ENCODE measurements at regions not wholly inside any gene's neighbourhood (a gene's known extent, or its start where the extent isn't known, plus 50 kb on each side); places are given as distances from the start of the nearest gene placed in this dataset.

GRCh38 chr9:118976160-118976559 lies 393.1 kb downstream of the BRINP1 start:
- Histone ChIP-seq H3K27ac (ENCODE audit: low read depth, low read length) (no peak overlapping the region), H3K4me3 (ENCODE audit: low read length) (no peak overlapping the region), H3K9me3 (ENCODE audit: control insufficient read depth in 2 of 3, low read length in 3 of 3) (no peaks in the 10 kb centered on the region), H3K27me3 (ENCODE audit: control insufficient read depth in 2 of 2, insufficient read depth in 2 of 2, low read length in 2 of 2) (no peaks in the 10 kb centered on the region), H3K4me1 (ENCODE audit: control insufficient read depth in 2 of 2, insufficient read depth in 2 of 2, low read length in 2 of 2) (no peaks in the 10 kb centered on the region), H3K36me3 (ENCODE audit: control insufficient read depth in 2 of 3, insufficient read depth in 3 of 3, low read length in 3 of 3) (no peaks in the 10 kb centered on the region)
- ChIA-PET CTCF (no interaction called here), POLR2A (no interaction called here)
- H3K27me3 Mint-ChIP-seq, result no peaks in the 10 kb centered on the region
- intact Hi-C loops (cut with micrococcal nuclease), result no loop called here
- no peak overlapping the region for H3K27ac Mint-ChIP-seq
- no peak for DNase-seq
- no peak overlapping the region for H3K4me3 Mint-ChIP-seq
- no peak for ATAC-seq
- H3K36me3 Mint-ChIP-seq, result no peaks in the 10 kb centered on the region
- H3K9me3 Mint-ChIP-seq, result peaks cover 0 to 10% (median 0%) of the 10 kb centered on the region in 11 donors
- no peaks in the 10 kb centered on the region for H3K4me1 Mint-ChIP-seq

DNA sequence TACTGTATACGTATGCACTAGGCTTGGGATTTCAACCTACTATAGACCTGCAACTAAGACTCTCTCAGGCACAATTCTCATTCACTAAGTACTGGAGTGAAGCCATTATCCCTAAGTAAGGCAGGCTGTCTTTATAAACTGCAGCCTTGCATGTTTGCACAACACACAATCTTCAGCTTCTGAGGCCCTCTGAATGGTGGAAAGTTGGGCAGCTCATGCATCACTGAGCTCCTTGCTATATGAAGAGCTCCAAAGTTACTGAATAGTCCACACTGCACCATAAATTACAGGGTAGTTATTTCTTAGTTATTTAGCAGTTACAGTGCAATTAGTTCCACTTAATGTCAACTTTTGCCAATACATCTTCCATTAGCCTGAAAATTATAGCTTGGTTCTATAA lies 384.6 kb downstream of the BRINP1 start:
- Mint-ChIP-seq H3K9me3 (peaks cover 0 to 5% (median 0%) of the 10 kb centered on the region in 11 donors), H3K27me3 (no peaks in the 10 kb centered on the region), H3K36me3 (no peaks in the 10 kb centered on the region), H3K4me1 (peaks cover 0 to 2% (median 0%) of the 10 kb centered on the region in 7 donors), H3K4me3 (no peak overlapping the region), H3K27ac (no peak overlapping the region)
- DNase-seq, result no peak
- Histone ChIP-seq H3K27ac (ENCODE audit: low read depth, low read length) (no peak overlapping the region), H3K27me3 (ENCODE audit: control insufficient read depth in 2 of 2, insufficient read depth in 2 of 2, low read length in 2 of 2) (no peaks in the 10 kb centered on the region), H3K36me3 (ENCODE audit: control insufficient read depth in 2 of 3, insufficient read depth in 3 of 3, low read length in 3 of 3) (no peaks in the 10 kb centered on the region), H3K4me1 (ENCODE audit: control insufficient read depth in 2 of 2, insufficient read depth in 2 of 2, low read length in 2 of 2) (no peaks in the 10 kb centered on the region), H3K9me3 (ENCODE audit: control insufficient read depth in 2 of 3, low read length in 3 of 3) (no peaks in the 10 kb centered on the region), H3K4me3 (ENCODE audit: low read length) (no peak overlapping the region)
- POLR2A ChIA-PET, result no interaction called here
- no peak for ATAC-seq
- intact Hi-C loops (cut with micrococcal nuclease), result no loop called here
- CTCF ChIA-PET, result no interaction called here

DNA sequence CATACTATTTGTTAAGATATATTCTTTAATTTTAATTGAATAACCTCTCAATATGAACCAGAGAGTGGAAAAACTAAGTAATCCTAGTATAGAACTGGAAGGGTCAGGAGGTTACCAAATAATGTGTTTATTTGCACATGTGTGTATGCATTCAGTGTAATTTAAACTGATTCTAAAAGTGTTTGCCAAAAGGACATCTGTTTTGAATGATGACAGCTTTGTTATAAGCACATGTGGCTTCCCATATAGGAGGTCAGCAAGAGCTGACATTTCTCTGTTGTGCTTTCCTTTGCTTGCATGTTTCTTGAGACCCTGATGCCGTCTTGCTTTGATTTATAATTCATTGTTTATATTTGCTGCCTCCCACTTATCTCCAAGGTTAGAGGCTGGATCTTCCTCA lies 383.4 kb downstream of the BRINP1 start:
- Histone ChIP-seq H3K27ac (ENCODE audit: low read depth, low read length) (no peak overlapping the region), H3K4me3 (ENCODE audit: low read length) (no peak overlapping the region), H3K9me3 (ENCODE audit: control insufficient read depth in 2 of 3, low read length in 3 of 3) (no peaks in the 10 kb centered on the region), H3K4me1 (ENCODE audit: control insufficient read depth in 2 of 2, insufficient read depth in 2 of 2, low read length in 2 of 2) (no peaks in the 10 kb centered on the region), H3K36me3 (ENCODE audit: control insufficient read depth in 2 of 3, insufficient read depth in 3 of 3, low read length in 3 of 3) (no peaks in the 10 kb centered on the region), H3K27me3 (ENCODE audit: control insufficient read depth in 2 of 2, insufficient read depth in 2 of 2, low read length in 2 of 2) (no peaks in the 10 kb centered on the region)
- ChIA-PET POLR2A (no interaction called here), CTCF (no interaction called here)
- H3K4me3 Mint-ChIP-seq, result no peak overlapping the region
- DNase-seq, result no peak
- H3K9me3 Mint-ChIP-seq, result peaks cover 0 to 10% (median 3%) of the 10 kb centered on the region in 11 donors
- intact Hi-C loops (cut with micrococcal nuclease), result no loop called here
- no peak for ATAC-seq
- H3K4me1 Mint-ChIP-seq, result peaks cover 0 to 2% (median 0%) of the 10 kb centered on the region in 7 donors
- peaks cover 0 to 4% (median 0%) of the 10 kb centered on the region in 5 donors for H3K27me3 Mint-ChIP-seq
- no peak overlapping the region for H3K27ac Mint-ChIP-seq
- H3K36me3 Mint-ChIP-seq, result no peaks in the 10 kb centered on the region

- ChIA-PET POLR2A (no interaction called here), CTCF (no interaction called here)
- Mint-ChIP-seq H3K9me3 (peaks cover 0 to 12% (median 3%) of the 10 kb centered on the region in 11 donors), H3K27me3 (peaks cover 0 to 4% (median 0%) of the 10 kb centered on the region in 5 donors), H3K4me3 (no peak overlapping the region), H3K4me1 (no peaks in the 10 kb centered on the region), H3K36me3 (no peaks in the 10 kb centered on the region), H3K27ac (no peak overlapping the region)
- Histone ChIP-seq H3K4me1 (ENCODE audit: control insufficient read depth in 2 of 2, insufficient read depth in 2 of 2, low read length in 2 of 2) (no peaks in the 10 kb centered on the region), H3K36me3 (ENCODE audit: control insufficient read depth in 2 of 3, insufficient read depth in 3 of 3, low read length in 3 of 3) (no peaks in the 10 kb centered on the region), H3K27ac (ENCODE audit: low read depth, low read length) (no peak overlapping the region), H3K27me3 (ENCODE audit: control insufficient read depth in 2 of 2, insufficient read depth in 2 of 2, low read length in 2 of 2) (no peaks in the 10 kb centered on the region), H3K9me3 (ENCODE audit: control insufficient read depth in 2 of 3, low read length in 3 of 3) (no peaks in the 10 kb centered on the region), H3K4me3 (ENCODE audit: low read length) (no peak overlapping the region)
- ATAC-seq, result no peak
- DNase-seq, result no peak
- intact Hi-C loops (cut with micrococcal nuclease), result no loop called here
These were observed 382.1 kb downstream of the BRINP1 start for GRCh38 chr9:118987167-118987566.

DNA sequence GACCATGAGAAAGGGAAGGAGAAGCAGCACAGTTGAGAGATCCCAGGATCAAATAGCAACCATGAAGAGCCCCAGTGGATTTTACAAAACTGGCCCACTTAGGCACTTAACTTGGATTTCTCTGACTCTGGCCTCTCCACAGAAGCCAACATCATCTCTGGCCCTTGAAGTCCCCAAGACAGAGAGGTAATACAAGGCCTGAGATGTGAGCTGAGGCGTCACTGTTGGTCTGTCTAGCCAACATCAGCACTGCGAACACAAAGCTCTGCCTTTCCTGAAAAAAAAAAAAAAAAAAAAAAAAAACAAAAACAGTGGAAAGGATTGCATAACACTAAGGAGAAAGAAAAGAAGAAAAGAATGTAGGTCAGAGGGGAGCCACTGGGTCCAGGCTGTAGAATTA lies 378.3 kb downstream of the BRINP1 start:
- no peaks in the 10 kb centered on the region for H3K4me1 Mint-ChIP-seq
- no peak overlapping the region for H3K27ac Mint-ChIP-seq
- peaks cover 0 to 4% (median 0%) of the 10 kb centered on the region in 5 donors for H3K27me3 Mint-ChIP-seq
- H3K9me3 Mint-ChIP-seq, result peaks cover 0 to 9% (median 3%) of the 10 kb centered on the region in 11 donors
- Histone ChIP-seq H3K27ac (ENCODE audit: low read depth, low read length) (no peak overlapping the region), H3K4me1 (ENCODE audit: control insufficient read depth in 2 of 2, insufficient read depth in 2 of 2, low read length in 2 of 2) (no peaks in the 10 kb centered on the region), H3K36me3 (ENCODE audit: control insufficient read depth in 2 of 3, insufficient read depth in 3 of 3, low read length in 3 of 3) (no peaks in the 10 kb centered on the region), H3K27me3 (ENCODE audit: control insufficient read depth in 2 of 2, insufficient read depth in 2 of 2, low read length in 2 of 2) (no peaks in the 10 kb centered on the region), H3K9me3 (ENCODE audit: control insufficient read depth in 2 of 3, low read length in 3 of 3) (no peaks in the 10 kb centered on the region), H3K4me3 (ENCODE audit: low read length) (no peak overlapping the region)
- ATAC-seq, result no peak
- POLR2A ChIA-PET, result no interaction called here
- no peaks in the 10 kb centered on the region for H3K36me3 Mint-ChIP-seq
- H3K4me3 Mint-ChIP-seq, result no peak overlapping the region
- DNase-seq, result no peak
- CTCF ChIA-PET, result no interaction called here
- intact Hi-C loops (cut with micrococcal nuclease), result no loop called here

DNA sequence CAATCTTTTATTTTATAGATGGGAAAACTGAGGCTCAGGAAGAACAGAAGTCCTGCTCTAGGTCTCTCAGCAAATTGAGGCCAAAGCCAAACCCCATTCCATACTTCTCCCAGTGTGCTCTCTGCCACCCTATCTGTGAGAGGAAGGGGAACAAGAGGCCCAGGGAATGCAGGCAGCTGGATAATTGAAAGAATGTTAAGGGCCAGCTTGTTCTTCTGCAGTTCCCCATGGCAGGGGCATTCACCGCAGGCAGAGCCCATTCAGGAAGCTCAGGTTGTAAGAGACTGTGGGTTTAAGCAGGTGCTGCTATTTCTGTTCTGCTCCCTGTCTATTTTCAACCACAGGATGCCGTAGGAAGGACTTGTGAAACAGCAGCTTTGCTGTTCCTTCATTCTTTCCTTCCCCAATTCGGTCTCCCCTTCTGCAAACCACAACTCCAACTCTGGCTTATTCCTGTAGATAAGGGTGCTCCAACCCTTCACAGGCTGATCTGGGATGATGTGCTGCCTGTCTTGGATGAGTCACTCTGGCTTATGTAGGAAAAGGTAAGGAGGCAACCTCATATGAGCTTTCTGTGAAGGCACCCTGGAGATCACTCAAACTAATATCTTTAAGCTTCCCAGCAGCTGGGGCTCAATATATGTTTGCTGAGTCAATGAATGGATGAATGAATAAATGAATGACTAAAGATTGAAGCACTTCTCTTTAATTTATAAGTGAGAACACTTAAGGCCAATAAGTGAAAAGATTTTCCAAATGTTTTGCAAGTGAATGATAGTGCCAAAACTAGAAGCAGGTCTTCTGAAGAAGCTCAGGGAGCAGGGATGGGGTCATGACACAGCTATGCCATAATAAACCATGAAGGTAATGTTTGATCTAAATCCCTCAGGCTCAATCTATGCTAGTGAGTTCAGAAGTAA lies 377.6 kb downstream of the BRINP1 start:
- Histone ChIP-seq H3K27me3 (ENCODE audit: control insufficient read depth in 2 of 2, insufficient read depth in 2 of 2, low read length in 2 of 2) (no peaks in the 10 kb centered on the region), H3K36me3 (ENCODE audit: control insufficient read depth in 2 of 3, insufficient read depth in 3 of 3, low read length in 3 of 3) (no peaks in the 10 kb centered on the region), H3K27ac (ENCODE audit: low read depth, low read length) (no peak overlapping the region), H3K4me1 (ENCODE audit: control insufficient read depth in 2 of 2, insufficient read depth in 2 of 2, low read length in 2 of 2) (no peaks in the 10 kb centered on the region), H3K4me3 (ENCODE audit: low read length) (no peak overlapping the region), H3K9me3 (ENCODE audit: control insufficient read depth in 2 of 3, low read length in 3 of 3) (no peaks in the 10 kb centered on the region)
- Mint-ChIP-seq H3K9me3 (peaks cover 0 to 9% (median 3%) of the 10 kb centered on the region in 11 donors), H3K27ac (no peak overlapping the region), H3K4me3 (no peak overlapping the region), H3K27me3 (peaks cover 0 to 4% (median 0%) of the 10 kb centered on the region in 5 donors), H3K4me1 (no peaks in the 10 kb centered on the region), H3K36me3 (no peaks in the 10 kb centered on the region)
- no peak for DNase-seq
- ATAC-seq, result no peak
- POLR2A ChIA-PET, result no interaction called here
- intact Hi-C loops (cut with micrococcal nuclease), result no loop called here
- CTCF ChIA-PET, result no interaction called here

All from naive thymus-derived CD4-positive, alpha-beta T cell (primary cell).